ENCODE measurements at regions not wholly inside any gene's neighbourhood (a gene's known extent, or its start where the extent isn't known, plus 50 kb on each side); places are given as distances from the start of the nearest gene placed in this dataset.

GRCh38 chr3:148042663-148043445 lies 633.7 kb downstream of the ZIC1 start:
- DNase-seq: no peak

DNA sequence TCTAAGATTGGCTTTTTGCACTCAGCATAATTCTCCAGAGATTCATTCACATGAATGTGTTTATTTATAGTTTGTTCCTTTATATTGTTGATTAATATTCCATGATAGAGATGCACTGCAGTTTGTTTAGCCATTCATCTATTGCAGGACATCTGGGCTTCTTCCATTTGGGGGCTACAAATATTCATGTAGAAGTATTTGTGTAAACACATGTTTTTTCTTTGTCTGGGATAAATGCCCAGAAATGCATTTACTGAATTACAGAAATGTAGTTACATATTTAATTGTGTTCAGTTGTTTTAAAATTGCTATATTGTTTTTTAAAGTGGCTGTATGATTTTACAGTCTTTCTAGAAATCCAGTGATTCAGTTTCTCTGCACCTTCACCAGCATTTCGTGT lies 635.0 kb downstream of the ZIC1 start:
- DNase-seq: no peak

DNA sequence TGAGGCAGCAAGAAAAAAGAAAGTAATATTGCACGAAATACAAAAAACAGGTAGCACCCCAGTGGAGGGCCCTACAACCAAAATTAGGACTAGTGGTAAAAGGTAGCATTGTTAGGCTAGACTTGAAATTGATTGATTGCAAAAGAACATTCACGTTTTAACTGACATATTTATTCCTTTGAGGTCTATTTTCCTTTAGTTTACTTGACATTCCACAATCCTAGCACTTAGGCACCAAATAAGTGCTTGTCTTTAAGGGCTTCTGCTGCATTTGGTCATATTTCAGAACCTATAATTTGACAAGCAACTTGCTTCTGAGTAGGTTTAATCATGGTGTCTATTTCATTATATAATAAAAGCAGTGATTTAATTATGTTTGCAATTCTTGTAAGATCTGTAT lies 642.7 kb upstream of the AGTR1 start:
- DNase-seq: no peak

DNA sequence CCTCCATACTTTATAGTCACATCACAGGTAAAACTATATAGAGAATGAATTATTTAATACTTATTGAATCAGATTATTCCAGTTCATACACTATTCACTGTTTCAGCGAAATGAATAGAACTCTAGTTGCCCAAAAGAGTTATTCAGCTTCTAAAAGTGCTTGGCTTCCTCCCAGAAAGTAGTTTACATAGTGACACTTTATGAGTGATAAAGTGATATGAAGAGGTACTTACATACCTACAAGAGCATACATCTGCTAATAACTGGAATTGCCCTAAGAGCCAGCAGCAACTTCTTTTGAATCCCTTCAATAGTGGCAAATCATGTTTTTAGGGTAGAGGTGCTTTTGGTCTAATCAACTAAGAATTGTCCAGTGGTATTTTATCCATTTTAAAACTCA lies 635.1 kb upstream of the AGTR1 start:
- no peak for DNase-seq

GRCh38 chr3:148066802-148067201 lies 630.9 kb upstream of the AGTR1 start:
- no peak for DNase-seq

GRCh38 chr3:148068466-148068865 lies 629.2 kb upstream of the AGTR1 start:
- no peak for DNase-seq

DNA sequence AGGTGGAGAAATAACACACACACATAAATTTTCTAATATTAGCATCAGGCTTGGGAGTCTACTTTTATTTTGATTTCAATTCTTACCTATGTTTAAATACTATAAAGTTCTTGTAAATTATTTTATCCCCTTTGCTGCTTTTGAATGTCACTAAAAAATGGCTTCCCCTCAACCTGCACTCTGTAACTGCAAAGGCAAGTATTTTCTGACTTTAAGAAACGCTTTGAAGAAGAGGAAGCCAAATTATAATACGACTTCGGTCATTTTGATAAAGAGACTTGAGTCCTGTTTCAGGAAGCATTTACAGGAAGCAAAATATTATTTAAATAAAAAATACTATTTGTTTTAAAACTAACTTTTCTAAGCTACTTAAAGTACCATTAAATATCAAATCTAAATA lies 627.7 kb upstream of the AGTR1 start:
- no peak for DNase-seq

DNA sequence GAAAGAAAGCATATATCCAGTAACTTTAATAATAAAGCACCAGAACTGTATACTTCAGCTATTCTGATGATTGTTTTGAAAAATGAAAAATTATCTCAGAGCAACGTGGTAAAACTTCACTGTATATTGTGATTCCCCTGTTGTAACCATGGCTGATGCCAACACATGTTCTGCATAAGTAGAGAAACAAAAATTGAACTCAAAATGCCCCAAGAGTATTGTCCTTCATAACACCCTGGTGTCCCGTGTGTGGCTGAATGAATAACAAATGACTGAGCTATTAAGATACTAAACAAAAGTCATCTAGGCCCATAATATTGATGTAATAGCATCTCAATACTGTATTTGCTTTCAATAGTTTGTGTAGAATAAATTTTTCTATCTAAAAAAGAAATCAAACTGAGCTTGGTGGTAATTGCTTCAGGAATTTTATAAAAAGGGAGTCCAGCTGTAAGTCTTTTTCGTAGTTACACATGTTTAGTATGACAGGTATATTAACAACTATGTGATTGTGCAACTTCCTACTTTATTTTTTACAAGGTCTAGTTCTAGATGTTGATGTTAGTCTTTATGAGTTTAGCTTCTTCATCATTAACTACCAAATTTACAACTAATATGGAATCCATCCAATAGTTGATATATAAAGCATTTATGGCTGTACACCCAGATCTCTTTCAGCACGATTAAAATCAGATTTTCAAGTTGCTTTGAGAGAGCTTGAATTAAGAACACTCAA lies 623.8 kb upstream of the AGTR1 start:
- no peak for DNase-seq

DNA sequence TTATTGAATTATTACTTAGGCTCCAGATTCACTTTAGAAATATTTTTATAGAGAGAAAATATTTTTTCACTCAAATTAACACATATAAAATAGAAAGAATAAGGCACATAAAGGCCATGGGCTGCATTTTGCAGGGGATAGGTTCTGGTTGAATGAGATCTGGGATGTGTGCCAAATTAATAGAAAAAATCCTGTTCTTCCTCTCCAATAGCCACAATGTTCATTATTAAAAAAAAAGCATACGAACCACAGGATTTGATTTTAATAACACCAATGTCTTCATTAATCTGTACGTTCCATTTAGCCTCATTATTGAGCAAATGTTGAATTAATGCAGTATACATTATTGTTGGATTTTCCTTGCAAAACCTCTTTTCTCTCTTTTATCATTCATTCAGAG lies 622.8 kb upstream of the AGTR1 start:
- no peak for DNase-seq

GRCh38 chr3:148075771-148076716 lies 621.7 kb upstream of the AGTR1 start:
- peak; percentile 39 to 40 for DNase-seq

GRCh38 chr3:148077318-148077923 lies 620.3 kb upstream of the AGTR1 start:
- DNase-seq: peak; percentile 13 to 32

DNA sequence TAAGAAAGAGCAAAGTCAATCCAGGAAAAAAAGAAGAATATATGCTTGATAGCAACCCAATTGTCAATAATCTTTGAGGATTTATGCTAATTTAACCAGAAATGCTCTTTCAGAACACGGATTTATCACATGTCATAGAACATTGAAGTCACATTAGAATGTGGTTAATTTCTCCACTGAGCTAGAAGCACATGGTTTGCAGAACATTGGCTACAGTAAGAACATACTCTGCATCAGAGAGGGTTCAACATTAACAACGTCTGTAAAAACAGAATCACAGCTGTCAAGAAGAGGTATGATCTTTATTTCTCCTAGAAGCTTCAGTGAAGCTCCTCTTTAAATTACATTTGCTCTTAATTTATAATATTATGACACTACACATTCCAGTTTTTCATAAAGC lies 619.7 kb upstream of the AGTR1 start:
- no peak for DNase-seq

- no peak for DNase-seq
Observed at GRCh38 chr3:148078658-148079057, 619.0 kb upstream of the AGTR1 start.

GRCh38 chr3:148079370-148079769 lies 618.3 kb upstream of the AGTR1 start:
- DNase-seq: no peak

- DNase-seq: no peak
Observed at GRCh38 chr3:148081926-148082325, 615.8 kb upstream of the AGTR1 start.

DNA sequence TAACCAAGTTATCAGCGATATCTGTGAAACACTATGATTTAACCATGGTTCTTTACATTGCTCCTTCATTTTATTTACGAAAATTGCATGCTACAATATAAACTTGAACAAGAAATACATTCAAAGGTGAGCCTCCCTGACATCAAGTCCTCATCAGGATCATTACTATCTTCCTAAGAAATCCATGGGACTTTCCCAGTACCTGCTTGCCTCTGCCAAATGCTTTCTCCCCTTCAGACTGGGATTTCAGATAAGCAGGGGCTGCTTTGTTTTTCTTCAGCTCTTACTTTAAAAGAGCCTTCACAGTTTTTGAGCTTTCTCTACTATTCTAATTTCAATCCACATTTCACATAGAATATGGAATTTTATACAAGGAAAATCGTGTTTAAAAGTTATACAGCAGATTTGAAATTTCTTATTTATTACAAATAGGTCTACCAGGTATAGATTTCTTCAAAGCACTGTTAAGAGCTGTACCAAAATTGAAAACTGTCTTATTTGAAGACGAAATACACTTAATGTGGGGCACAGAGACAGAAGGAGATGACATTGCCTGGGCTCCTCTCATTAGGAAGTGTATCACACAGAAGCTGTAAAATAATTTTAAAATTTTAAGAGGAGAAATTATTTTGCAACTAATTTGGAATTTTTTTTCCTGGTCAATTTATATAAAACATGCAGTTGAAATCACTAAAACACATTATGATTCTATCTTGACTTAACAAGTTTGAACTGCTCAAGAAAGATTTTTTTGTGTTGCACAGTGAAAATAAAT lies 615.0 kb upstream of the AGTR1 start:
- DNase-seq: no peak

DNA sequence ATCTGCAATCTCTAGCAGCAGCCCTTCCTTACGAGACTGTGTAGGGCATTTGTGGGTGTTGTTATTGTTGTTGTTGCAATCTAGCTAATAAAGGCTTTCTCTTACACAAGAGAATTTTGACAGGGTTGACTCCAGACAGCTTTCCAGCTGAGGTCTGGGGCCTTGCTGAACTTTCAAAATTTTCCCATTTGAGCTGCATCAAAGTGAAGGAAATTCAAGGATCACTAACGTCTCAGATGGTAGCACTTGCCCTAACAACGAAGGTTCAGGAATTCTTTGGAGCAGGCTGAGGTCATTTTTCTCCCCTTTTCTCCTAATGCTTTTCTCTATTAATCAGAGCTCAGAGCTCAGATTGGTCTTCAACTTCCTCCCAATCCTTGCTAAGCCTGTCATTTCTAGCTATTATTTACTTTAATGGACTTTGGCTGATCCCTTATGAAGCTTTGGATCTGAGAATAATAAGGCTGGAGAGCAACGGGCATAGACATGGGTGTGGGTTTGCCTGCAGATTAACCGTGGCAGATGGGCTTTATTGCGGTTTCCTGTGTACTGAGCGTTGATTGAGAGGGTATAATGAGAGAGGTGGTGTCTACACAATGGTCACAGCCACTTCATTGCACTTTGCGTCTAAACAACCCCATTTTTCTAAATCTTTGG lies 614.0 kb upstream of the AGTR1 start:
- no peak for DNase-seq

DNA sequence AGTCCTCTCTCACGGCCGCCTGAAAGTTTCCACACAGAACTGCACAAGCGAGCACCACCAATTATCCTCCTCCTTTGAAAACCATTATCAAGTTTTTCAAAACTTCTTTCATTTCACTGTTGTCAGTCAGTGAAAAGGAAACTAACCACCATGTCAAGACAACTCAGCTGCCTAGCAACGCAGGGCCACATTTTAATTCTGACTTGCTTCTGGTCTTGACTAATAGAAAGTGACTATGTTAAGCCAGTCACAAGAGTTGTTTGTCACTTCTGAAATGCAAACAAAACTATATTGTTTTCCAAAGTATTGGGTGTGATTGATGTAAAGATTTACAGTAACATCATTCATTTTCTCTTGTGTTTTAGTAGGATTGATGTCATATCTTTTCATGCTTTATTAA lies 612.8 kb upstream of the AGTR1 start:
- no peak for DNase-seq

DNA sequence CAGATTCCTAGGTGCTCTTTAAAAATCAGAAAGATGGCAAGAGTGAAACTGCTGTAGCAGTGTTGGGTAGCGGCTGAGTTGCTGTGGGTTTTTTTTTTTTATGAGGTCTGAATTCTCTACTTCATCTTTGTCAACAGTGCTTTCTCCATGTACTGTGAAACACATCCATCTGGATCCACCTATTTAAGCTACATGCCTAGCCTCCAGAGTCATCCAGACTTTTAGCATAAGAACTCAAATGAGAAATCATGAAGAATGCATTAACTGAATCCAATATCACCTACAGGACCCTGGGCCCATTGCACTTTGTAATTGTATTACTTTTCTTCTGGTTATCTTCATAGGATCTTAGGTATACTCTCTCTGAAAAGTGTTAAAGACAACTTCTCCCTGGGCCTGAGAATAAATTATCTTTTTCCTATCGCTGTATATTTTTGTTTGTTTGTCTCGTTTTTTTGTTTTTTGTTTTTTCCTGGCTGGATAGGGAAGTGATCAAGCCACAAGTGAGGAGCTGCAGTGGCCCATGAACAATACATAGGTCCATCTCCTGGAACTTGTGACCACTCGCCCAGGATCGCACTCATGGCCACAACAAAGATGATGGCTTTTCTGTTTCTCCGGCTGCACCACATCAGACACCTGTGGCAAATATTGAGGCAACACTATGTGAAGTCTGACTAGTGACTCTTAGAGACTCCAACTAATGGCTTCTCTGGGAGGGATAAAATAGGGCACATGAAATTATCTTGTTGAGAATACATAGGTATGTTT lies 609.9 kb upstream of the AGTR1 start:
- DNase-seq: no peak

GRCh38 chr3:148089171-148089570 lies 608.5 kb upstream of the AGTR1 start:
- DNase-seq: no peak

DNA sequence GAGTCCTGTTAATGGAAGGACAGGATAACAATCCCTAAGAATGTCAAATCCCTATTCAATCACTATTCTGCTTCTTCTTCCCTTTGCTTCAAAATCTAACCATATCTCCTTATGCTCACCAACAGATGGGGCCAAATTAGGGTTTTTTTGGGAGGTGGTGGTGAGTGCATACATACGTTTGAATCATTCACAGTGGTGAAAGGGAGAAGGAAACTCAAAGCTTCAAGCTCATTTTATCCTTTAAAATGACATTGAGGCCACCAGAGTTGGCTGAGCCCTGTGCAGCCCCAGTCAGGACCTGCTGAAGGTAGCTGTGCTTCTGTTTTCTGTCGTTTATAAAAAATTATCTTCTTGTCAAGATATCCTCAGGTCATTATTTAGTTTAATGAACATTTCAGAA lies 607.5 kb upstream of the AGTR1 start:
- no peak for DNase-seq
